GM21367 (cell line): ENCODE measurements at regions not wholly inside any gene's neighbourhood (a gene's known extent, or its start where the extent isn't known, plus 50 kb on each side); places are given as distances from the start of the nearest gene placed in this dataset.

Experiments
- ATAC-seq: cut with Tn5 transposase; IDR thresholded peaks from one replicate; pipeline ENCODE4 v1.9.1; 2021; ENCODE audit not compliant: unreplicated experiment

DNA sequence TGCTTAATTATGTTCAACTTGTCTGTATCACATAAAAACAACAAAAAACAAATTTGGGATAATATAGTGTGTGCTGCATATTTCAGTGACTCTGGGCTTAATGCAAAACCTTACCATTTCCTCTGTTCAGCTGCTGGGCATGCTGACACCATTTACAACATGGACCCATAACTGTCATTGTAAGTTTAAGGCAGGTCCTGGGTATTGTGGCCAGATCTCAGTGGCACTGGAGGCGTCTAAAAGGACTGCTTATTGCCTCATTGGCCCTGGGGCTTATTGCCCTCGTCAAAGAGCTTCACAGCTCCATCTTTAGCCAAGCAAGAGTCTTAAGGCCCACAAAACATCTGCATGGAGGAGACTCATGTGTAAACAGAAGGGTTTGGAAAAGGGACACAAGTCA is 390.2 kb downstream of the NR2F2 start:
- ATAC-seq: no peak

DNA sequence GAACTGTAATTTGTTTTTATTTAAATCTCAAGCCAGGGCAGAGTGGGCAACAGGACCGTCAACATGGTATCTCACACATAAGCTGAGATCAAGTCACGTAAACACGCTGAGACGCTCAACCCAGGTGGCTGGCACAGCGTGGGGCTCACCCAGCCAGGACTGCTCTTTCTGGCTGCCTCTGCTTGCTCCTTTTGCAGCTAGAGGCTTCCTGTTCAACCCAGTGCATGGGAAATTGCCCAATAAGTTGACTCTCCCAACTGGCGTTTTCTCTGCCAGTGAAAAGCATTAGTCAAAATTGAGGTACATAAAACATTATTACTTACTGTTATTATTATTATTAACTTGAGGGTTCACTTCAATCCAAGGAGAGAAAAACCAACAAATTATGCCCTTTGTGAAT is 398.1 kb downstream of the NR2F2 start:
- no peak for ATAC-seq

DNA sequence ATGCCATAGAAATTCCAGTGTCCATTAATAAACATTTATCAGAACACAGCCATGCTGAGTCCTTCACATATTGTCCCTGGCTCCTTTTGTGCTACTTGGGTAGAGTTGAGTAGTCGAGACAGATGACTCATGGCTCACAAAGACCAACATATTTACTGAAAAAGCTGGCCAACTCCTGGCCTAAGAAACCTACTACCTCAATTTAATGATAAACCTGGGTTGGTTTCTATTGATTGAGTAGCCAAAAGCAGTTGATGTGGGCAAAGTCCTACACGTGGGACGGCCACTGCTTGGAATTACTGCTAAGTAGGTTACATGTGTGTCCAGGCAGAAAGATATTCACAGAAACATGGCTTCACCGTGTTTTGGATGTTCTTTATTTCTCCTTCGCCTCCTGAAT is 402.2 kb downstream of the NR2F2 start:
- ATAC-seq: no peak

DNA sequence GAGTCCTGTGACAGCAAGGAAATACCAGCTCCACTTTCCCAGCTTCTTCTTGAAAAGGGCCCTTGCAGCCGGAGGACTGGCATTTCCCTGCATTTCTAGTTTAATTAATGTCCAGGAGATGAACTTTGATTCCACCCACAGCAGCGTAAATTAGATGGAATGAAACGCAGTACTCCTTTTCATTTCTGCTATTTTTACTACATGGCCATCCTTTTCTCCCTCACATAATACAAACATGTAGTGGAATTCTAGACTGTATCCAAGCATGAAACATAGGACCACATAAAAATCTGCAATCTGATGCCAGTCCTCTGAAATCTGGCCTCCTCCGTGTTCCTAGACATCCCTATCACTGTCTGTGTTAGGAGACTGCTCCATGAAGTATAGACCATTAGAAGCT is 403.2 kb downstream of the NR2F2 start:
- ATAC-seq: no peak

DNA sequence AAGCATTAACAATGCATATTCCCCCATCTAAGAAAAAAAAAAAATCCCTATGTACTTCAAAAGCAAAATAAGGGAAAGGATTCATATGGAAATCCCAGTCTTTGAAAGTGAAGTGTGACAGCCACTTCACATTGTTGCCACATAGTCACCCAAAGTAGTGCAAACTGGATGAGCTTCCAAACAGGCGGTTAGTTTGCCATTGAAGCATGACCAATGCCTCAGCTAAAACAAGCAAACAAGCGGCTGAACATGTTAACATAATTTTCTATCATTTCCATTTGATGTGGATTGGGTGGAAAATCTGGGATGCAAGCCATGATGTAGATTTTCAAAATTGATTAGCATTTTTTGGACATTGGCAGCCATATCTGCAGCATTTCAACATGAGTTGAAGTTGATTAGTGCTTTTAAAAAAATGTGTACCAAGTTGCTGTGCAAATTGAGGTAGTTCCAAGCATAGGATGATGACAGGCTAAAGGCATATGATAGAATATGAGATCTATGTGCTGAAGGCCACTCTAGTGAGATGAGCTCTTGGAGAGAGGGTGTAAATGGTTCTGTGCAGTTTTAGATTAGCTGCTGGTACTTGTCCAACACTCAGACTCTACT is 405.2 kb downstream of the NR2F2 start:
- no peak for ATAC-seq

DNA sequence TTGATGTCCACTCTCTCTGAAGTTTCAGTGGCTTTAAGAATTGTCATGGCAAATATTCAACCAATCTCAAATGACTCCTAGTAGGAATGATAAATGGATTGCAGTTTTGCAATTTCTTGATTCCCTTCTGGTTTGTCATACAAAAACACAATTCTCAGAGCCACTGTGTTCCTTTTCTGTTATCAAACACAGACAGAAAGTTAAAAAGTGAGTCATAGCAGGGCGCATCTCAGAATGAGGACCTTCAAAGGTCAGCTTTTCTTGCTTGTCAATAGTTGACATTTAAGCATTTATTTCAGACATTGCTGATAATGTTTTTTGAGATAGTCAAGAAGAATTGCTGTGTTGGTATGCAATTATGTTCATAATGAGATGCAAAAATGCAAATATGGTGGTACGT is 405.9 kb downstream of the NR2F2 start:
- ATAC-seq: no peak

DNA sequence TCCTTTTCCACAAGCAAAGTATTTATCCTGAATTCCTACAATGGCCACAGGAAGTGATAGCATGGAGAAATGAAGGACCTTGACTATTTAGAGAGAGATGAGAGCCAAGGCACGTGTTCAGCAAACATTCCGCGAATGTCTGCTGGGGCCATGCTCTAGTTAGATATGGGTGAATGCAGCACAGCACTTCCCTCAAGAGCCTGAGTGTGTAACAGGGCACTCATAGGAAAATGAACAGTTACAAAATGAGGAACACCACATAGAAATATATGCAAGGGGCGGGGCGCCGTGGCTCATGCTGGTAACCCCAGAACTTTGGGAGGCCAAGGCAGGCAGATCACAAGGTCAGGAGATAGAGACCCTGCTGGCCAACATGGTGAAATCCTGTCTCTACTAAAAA is 406.9 kb downstream of the NR2F2 start:
- ATAC-seq: no peak

DNA sequence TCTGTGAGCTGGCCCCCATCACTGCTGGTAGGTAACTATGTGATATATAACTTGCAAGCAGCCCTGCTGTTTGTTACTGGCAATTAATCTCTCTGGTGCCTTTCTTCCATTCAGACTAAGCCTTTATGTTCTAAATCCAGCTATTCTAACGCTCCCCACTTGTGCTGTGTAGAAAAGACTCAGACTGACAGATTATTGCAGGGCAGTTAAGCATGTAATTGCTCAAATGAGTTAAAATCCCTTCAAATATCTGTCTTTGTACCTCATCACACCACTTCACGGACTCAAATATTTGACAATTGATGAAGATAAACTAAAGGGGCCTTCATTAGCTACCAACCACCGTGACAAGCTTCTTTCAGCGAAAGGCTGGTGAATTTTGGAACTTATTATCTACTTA is 416.2 kb downstream of the NR2F2 start:
- no peak for ATAC-seq

DNA sequence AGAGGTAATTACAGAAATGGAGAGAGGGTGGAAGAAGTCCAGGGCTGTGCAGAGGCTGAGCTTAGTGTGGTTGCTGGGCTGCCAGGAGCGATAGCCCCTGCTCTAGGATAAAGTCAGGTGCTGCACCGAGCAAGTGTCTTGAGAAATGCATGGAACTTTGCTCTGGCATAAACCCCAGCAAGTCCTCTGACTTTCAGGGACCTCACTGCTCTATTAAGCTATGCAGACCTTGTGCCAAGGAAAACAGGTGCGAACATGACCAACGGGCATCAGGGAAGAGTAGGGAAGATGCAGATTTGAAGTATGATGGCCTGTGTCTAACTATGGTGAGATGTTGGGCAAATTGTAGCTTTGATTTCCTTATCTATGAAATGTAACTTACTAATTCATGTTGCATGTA is 416.8 kb downstream of the NR2F2 start:
- no peak for ATAC-seq

DNA sequence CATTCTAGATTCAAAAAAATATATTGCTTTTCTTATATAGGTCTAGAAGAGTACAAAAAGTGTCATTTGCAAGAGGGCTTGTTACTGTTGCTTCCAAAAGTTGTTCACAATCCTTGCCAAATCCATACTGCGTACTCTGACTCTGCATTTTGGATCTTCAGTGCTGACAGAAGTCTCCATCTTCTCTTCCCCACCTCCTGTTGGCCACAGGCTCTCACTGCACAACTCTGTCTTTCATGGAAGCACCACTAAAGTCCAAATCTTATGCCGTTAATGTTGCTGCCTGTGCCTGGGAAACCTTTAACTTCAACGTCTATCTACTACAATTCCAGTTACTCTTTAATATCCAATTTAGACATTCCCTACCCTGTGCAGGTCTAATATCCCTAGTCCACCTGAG is 419.9 kb downstream of the NR2F2 start:
- no peak for ATAC-seq

DNA sequence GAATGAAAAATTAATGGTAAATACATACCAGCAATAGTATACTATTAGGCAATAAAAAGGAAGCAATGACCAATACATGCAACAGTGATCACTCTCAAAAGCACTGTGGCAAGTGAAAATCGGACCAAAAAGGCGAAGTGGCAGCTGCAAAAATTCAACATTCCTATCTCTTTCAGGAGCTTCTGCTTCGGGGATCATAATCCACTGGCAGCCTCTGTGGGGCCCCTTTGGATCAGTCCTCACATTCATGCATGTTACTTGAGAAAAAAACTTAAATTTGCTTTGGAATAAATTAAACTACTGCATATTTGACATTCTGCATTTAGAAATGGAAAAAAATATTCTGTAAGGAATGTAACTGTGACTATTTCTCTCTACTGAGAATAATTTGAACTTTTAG is 425.6 kb downstream of the NR2F2 start:
- ATAC-seq: no peak

DNA sequence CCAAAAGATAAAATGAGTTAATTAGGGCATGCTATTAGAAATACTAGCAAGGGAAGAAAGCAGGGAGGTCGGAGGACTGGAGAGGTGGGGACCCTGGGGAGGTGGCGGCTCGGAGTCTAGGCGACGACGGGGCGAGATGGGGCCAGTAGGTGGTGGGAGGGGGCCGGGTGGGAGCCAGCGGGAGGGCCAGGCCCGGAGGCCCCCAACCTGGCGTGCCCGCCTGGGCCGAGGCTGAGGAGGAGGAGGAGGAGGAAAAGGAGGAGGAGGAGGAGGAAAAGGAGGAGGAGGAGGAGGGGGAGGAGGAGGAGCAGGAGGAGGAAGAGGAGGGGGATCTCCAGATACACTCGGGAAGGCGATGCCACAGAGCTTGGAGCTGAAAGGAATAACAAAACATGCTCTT is 426.2 kb downstream of the NR2F2 start:
- ATAC-seq: no peak

DNA sequence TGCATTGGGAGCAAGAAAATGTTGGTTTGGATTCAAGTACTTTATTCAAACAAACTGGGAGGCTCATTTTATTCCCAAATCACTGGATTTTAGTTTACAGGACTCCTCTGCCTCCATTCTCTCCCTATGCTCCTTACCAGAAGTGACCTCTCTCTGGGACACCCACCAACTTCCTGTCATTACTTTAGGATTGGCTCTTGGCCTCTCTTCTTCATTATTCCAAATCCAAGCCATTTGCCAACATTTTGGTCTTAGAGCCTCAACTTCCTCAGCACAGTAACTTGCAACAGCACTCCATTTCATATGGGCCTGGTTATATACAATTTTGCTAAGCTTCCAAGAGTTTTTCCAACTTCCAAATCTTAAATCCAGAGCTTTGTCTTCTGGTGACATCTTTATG is 432.1 kb downstream of the NR2F2 start:
- ATAC-seq: no peak

DNA sequence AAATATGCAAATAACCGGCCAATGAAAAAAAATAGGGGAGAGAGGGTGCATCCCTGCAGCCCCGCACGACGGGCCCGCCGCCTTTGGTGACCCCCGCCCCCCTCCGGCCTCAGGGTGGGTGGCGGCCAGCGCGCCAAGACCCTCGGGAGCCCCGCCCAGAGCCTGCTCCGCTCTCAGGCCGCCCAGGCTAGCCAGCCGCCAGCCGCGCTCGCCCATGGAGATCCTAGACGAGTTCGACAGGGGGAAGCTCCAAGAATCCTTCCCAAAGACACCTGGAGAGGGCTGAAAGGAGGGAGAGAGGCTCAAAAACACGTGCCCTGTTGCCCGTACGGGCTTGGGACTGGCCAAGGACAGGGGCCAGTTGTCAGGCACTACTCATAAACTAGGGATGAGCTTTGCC is 434.0 kb downstream of the NR2F2 start:
- no peak for ATAC-seq

DNA sequence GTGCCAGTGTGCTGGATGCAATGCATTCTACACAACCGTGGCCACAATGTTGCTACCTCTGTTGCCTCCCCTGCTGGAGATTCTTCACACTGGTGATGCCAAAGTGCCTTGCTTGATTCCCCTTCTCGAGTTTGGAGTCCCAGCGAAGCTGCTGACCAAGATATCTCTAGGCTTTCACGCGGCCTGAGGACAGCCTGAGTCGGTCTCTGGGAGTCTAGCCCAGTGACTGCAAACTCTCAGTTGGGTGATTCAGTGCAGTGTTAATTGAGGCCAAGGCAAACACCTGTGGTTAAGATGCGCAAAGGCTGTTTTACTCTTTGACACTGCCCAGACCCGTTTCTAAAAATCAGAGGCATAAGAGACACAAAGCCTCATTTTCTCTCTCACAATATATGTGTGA is 434.4 kb downstream of the NR2F2 start:
- no peak for ATAC-seq

DNA sequence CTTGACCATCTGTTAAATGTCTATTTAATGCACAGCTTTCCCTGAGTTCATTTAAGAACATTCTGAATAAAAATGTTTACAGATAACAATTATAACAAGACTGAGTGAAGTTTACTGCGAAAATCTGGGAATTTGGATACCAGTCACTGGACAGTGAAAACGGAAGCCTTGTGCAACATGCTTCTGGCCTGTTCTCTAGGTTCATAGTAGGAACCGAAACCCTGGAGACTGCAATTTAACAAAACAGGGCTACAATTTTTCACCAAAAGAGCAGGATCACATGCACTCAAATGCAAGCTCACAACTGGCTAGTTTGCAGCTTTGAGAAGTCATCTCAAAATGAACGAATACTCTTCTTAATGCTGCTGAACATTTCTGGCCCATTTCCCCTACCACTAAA is 435.9 kb downstream of the NR2F2 start:
- no peak for ATAC-seq

DNA sequence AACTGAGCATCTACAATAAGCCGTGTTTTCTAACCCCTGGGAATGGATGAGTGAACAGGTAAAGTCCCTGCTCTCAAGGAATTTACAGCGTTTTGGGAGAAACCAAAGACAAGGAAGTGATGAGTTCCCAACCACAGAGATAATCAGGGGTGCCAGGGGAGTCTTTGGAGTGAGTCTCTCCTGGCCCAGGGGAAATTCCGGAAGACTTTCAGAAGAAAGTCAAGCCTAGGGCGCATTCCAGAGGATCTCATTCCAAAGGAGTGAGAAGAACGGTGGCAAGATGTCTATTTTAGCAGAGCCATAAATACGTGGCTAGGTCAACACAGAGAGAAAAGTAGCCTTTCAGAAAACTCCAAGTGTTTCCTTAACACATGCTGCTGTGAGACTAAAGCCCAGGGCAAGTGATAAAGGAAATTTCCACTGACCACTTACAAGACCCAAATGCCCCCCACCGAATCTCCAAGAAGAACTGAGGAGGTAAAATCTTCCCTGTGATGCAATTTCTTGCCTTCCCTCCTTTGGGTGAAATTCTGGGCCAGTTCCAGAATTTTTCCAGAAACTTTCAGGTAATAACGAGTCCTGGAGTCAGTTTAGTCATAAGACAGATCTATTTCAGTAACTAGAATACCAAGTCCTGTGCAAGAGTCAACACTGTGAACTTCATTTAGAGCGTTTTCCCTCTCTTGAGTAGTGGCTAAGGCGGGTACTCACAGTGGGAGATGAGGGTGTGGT is 437.4 kb downstream of the NR2F2 start:
- no peak for ATAC-seq

DNA sequence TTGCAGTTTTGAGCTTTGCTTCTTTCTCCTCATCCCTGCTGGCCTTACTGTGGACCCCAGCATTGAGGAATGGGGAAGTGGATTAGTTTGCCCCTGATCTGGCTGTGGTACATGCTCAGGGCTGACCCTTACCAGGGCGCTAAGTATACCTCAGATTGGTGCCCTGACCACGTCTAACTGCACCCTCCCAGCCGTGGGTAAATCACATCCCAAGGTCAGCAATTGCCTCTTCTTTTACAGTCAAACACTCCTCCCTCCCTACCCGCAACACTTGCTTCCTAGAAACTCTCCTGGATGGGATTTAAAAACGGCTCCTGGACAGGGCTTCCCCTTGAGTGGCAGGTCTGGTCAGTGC is 437.9 kb downstream of the NR2F2 start:
- ATAC-seq: no peak

DNA sequence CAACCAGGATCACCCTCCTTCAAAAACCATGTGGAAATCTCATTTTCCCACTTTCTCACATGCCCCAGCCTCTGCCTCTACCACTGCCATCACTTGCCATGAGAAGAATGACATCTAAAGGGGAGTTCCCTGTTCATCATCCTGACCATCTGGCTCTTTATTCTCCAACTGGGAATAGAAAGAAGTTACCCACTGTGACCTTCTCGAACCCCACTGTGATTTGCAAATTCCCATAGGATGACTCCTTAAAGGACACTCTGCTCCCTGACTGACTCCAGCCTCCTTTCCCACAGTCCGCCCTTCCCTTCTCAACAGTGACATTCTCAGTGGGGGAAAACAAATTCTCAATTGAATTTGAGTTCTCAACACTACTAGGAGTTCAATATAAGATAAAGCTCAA is 440.5 kb downstream of the NR2F2 start:
- ATAC-seq: no peak

DNA sequence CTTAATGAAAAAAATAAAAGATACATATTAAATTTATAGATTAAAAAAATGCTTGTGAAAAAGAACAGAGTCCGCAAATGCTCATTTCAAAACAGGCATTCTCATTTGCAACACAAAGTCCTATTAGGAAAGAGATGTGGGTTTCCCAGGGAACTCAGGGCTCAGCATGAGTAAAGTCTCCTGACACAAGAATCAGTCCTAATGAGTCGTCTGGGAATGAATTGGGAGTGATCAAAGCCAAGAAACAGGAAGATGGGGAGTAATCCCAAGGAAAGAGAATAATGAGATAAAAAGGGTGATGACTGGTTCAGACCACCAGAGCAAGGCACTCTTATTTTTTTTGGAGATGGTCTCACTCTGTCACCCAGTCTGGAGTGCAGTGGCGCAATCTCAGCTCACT is 443.7 kb downstream of the NR2F2 start:
- ATAC-seq: no peak

DNA sequence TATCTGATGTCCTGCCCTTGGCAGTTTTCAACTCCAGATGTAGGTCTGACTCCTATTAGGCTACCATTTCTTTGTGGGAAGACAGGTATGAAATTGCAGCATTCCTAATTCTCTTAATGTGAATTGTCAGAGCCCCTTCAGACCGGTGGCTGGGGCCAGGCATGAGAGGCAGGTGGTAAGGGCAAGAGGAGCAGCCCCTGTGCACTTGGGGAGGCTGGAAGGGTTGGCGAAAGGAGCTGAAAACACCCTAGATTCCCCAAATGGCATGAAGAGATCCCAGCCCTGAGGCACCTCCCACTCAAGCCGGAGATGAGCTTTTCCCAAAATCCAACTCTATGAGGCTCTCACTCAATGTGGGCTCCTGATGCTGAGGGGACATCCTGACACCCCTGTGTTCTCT is 453.2 kb downstream of the NR2F2 start:
- ATAC-seq: no peak

DNA sequence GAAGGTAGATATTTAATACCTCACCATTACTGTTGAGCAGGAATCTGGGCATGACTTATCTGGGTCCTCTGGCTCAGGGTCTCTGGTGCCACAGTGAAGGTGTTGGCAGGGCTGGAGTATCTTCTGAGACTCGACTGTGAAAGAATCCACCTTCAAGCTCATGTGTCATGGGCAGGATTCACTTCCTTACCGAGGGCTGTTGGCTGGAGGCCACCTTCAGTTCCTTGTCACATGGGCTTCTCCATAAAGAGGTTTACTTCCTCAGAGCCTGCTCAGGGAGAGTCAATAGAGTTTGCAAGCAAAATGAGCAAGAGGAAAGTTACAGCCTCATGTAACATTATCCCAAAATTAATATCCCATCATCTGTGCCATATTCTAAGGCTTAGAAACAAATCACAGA is 459.5 kb downstream of the NR2F2 start:
- no peak for ATAC-seq

DNA sequence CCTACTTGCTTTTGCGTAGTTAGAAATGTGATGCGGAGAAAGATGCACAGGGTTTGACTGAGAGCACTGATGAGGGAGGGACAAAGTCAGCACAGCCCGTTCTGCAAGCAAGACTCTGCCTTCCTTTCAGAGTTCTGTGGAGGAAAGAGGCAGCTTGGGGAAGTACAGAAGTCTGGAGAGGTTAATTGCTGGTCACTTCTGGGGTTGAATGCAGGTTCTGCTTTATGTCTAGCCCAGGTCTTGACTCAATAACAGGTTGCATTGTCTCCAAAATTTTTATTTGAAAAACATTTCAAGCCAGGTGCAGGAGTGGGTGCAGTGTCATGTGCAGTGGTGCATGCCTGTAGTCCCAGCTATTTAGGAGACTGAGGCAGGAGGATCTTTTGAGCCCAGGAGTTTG is 461.7 kb downstream of the NR2F2 start:
- no peak for ATAC-seq
